ENCODE measurements at regions not wholly inside any gene's neighbourhood (a gene's known extent, or its start where the extent isn't known, plus 50 kb on each side); places are given as distances from the start of the nearest gene placed in this dataset.
"Not testable (repeated sequence)": the region's sequence is repeated elsewhere in the genome, so short reads cannot be mapped to it uniquely, and the experiment has no call there.

DNA sequence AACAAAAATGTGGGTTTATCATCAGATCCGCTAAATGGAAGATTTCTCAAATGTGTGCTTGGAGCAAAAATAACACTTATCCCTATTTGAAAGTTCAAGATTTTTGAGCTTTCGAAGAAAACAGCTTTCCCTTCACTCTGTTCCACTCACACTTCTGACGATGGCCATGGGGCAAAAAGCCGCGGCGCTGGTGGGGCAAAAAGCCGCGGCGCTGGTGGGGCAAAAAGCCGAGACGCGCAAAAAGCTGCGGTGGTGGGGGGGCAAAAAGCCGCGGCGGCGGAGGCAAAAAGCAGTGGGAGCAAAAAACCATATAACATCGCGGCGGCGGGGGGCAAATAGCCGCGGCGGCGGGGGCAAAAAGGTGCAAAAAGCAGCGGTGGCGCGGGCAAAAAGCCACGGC lies 1631.5 kb downstream of the RPIA start:
- DNase-seq: not testable (repeated sequence)

DNA sequence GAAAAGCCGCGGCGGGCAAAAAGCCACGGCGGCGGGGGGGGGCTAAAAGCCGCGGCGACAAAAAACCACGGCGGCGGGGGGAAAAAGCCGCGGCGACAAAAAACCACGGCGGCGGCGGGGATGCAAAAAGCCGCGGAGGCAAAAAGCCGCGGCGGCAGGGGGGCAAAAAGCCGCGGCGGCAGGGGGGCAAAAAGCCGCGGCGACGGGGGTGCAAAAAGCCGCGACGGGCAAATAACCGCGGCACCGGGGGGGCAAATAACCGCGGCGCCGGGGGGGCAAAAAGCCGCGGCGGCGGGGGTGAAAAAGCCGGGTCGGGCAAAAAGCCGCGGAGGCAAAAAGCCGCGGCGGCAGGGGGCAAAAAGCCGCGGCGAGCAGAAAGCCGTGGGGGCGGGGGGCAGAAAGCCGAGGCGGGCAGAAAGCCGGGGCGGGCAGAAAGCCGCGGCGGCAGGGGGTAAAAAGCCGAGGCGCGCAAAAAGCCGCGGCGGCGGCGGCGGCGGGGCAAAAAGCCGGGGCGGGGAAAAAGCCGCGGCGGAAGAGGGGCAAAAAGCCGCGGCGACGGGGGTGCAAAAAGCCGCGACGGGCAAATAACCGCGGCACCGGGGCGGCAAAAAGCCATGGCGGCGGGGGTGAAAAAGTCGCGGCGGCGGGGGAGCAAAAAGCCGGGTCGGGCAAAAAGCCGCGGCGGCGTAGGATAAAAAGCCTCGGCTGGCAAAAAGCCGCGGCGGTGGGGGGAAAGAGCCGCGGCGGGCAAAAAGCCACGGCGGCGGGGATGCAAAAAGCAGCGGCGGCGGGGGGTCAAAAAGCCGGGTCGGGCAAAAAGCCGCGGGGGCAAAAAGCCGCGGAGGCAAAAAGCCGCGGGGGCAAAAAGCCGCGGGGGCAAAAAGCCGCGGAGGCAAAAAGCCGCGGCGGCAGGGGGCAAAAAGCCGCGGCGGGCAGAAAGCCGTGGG lies 1632.4 kb downstream of the RPIA start:
- peak; percentile 35 for DNase-seq

DNA sequence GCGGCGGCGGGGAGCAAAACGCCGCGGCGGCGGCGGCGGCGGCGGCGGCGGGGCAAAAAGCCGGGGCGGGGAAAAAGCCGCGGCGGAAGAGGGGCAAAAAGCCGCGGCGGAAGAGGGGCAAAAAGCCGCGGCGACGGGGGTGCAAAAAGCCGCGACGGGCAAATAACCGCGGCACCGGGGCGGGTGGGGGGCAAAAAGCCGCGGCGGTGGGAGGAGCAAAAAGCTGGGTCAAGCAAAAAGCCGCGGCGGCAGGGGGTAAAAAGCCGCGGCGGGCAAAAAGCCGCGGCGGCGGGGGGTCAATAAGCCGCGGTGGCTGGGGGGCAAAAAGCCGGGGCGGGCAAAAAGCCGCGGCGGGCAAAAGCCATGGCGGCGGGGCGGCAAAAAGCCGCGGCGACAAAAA lies 1633.2 kb downstream of the RPIA start:
- not testable (repeated sequence) for DNase-seq

DNA sequence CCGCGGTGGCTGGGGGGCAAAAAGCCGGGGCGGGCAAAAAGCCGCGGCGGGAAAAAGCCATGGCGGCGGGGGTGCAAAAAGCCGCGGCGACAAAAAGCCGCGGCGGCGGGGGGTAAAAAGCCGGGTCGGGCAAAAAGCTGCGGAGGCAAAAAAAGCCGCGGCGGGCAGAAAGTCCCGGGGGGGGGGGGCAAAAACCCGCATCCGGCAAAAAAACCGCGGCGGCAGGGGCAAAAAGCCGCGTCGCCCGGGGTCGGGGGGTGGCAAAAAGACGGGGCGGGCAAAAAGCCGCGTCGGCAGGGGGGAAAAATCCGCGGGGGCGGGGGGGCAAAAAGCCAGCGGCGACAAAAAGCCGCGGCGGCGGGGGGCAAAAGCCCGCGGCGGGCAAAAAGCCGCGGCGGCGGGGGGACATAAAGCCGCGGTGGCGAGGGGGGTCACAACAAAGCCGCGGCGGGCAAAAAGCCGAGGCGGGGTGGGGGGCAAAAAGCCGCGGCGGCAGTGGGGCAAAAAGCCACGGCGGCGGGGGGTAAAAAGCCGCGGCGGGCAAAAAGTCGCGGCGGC lies 1634.4 kb downstream of the RPIA start:
- DNase-seq: not testable (repeated sequence)

DNA sequence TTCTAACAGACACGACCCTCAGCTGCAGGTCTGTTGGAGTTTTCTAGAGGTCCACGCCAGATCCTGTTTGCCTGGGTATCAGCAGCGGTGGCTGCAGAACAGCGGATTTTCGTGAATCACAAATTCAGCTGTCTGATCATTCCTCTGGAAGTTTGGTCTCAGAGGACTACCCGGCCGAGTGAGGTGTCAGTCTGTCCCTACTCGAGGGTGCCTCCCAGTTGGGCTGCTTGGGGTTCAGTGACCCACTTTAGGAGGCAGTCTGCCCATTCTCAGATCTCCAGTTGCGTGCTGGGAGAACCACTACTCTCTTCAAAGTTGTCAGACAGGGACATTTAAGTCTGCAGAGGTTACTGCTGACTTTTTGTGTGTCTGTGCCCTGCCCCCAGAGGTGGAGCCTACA lies 1664.1 kb downstream of the RPIA start:
- DNase-seq: not testable (repeated sequence)

DNA sequence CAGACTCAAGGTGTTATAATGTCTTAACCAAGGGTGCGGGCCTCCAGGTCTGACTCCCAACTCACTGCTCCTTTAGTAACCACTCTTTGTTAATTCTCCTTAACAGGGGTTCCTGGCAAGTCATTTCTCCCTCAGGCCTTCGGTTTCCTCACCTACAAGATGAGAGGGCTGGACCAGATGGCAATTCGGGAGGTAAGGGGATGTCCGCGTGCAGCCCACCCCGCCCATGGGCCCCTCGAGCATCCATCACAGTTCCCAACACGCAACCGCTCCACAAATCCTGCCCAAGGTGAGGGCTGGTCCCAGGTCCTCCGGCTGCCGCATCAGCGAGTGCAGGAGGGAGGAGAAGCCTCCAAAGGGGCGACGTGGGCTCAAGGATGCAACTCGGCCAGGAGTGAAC lies 1667.9 kb downstream of the RPIA start:
- not testable (repeated sequence) for DNase-seq

DNA sequence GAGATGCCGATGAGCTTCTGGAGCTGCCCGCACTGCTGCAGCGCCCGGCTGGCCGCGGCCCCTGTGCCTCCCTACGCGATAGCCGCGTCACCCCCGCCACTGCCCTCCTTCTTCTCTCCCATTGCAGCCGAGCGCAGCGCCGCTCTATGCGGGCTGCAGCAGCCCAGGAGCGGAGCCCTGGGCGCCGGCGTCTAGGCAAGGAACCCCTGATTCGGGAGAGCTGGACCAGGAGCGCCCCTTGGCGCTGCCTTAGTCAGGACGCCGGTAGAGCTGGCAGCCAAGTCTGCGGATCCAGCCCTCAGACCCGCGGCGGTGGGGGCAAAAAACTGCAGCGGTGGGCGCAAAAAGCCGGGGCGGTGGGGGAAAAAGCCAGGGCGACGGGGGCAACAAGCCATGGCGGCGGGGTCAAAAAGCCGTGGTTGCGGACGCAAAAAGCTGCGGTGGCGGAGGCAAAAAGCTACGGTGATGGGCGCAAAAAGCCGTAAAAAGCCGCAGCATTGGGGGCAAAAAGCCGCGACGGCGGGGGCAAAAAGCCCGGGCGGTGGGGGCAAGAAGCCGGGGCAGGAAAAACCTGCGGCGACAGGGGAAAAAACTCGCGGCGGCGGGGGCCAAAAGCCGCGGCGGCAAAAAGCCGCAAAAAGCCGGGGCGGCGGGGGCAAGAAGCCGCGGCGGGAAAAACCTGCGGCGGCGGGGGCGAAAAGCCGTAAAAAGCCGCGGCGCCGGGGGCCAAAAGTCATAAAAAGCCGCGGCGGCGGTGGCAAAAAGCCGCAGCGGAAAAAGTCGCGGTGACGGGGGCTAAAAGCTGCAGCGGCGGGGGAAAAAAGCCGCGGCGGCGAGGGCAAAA lies 1668.6 kb downstream of the RPIA start:
- DNase-seq: peak; percentile 0

DNA sequence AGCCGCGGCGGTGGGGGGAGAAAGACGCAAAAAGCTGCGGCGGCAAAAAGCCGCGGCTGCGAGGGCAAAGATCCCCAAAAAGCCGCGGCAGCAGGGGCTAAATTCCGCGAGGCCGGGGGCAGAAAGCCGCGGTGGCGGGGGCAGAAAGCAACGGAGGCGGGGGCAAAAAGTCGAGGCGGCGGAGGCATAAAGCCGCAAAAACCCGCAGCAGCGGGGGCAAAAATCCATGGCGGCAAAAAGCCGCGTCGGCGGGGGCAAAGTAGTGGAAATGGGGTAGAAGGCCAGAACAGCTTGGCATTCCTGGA lies 1669.2 kb downstream of the RPIA start:
- not testable (repeated sequence) for DNase-seq

Data from hematopoietic multipotent progenitor cell treated with erythropoietin and hydrocortisone succinate and interleukin-3 and kit ligand, for 4 days (in vitro differentiated cells).